B cell (primary cell): ENCODE measurements at regions not wholly inside any gene's neighbourhood (a gene's known extent, or its start where the extent isn't known, plus 50 kb on each side); places are given as distances from the start of the nearest gene placed in this dataset.

Experiments
- ATAC-seq: fragments of 200-7000 bp; cut with Tn5 transposase; one replicate; pipeline ENCODE4 v1.10.0; 2021; ENCODE audit warnings: low read depth, mild to moderate bottlenecking, moderate number of reproducible peaks, moderate library complexity
- CTCF ChIA-PET: fragments of 350-600 bp; sonication (Branson Sonifier 250); formaldehyde crosslinking; loops from one replicate; lab custom pipeline; 2021; ENCODE audit warnings: antibody characterized with exemption, inconsistent platforms; lab: Charles Lee
- POLR2A ChIA-PET: fragments of 350-600 bp; sonication (Branson Sonifier 250); formaldehyde crosslinking; loops from one replicate; lab custom pipeline; 2021; ENCODE audit warnings: antibody characterized with exemption; lab: Charles Lee
- DNase-seq: peaks from one replicate; pipeline ENCODE4 v3.0.0; 2013
- H2AFZ ChIP-seq: 2 replicates; pipeline ENCODE4 v1.6.1; 2012; ENCODE audit warnings: mild to moderate bottlenecking, low read depth, low read length; ENCODE audit not compliant: insufficient read depth, poor library complexity, severe bottlenecking
- H3K27ac ChIP-seq, 2 donors: 1 replicate in 1 of 2; 2 replicates in 1 of 2; pipeline ENCODE4 v1.5.1; 2012 to 2013; ENCODE audit warnings: low read length in 2 of 2, mild to moderate bottlenecking in 2 of 2, moderate library complexity in 1 of 2
- H3K27me3 ChIP-seq, 4 experiments: fragments of 200-600 bp in 1 of 4; sonication (generic) in 1 of 4; replicated peaks in 1 of 4; 1 replicate in 2 of 4; 2 replicates in 2 of 4; pipeline versions ENCODE4 v1.6.1 to v1.7.0; 2013 to 2016; ENCODE audit warnings: low read length in 3 of 4, mild to moderate bottlenecking in 2 of 4, mixed read lengths in 1 of 4, moderate library complexity in 1 of 4; ENCODE audit not compliant: insufficient read depth in 4 of 4, control insufficient read depth in 3 of 4; ENCODE audit errors: control extremely low read depth in 1 of 4
- H3K36me3 ChIP-seq, 2 experiments: replicated peaks in 1 of 2; 1 replicate in 1 of 2; 2 replicates in 1 of 2; pipeline versions ENCODE4 v1.6.1 to v1.7.1; 2013; ENCODE audit warnings: low read length in 1 of 2; ENCODE audit not compliant: insufficient read depth in 2 of 2, control insufficient read depth in 1 of 2; ENCODE audit errors: control extremely low read depth in 1 of 2, extremely low read depth in 1 of 2
- H3K4me1 ChIP-seq, 2 donors: fragments of 200-600 bp in 1 of 2; sonication (generic) in 1 of 2; 1 replicate in 1 of 2; 2 replicates in 1 of 2; pipeline versions ENCODE4 v1.5.1 to v1.6.1; 2013 to 2017; ENCODE audit warnings: low read length in 2 of 2; ENCODE audit not compliant: control insufficient read depth in 2 of 2, insufficient read depth in 2 of 2
- H3K4me2 ChIP-seq: replicated peaks from 2 replicates; pipeline ENCODE3; 2012; ENCODE audit warnings: mild to moderate bottlenecking, low read depth, low read length; ENCODE audit not compliant: poor library complexity, severe bottlenecking
- H3K4me3 ChIP-seq, 5 experiments: fragments of 200-600 bp in 1 of 5; sonication (generic) in 1 of 5; 1 replicate in 3 of 5; 2 replicates in 2 of 5; pipeline versions ENCODE4 v1.5.1 to v1.7.0; 2011 to 2016; ENCODE audit warnings: low read length in 4 of 5, mild to moderate bottlenecking in 4 of 5, low read depth in 2 of 5, control low read depth in 1 of 5, moderate library complexity in 1 of 5; ENCODE audit not compliant: insufficient read depth in 1 of 5; ENCODE audit errors: control extremely low read depth in 1 of 5, extremely low read depth in 1 of 5
- H3K79me2 ChIP-seq: fragments of 200-600 bp; sonication (generic); one replicate; pipeline ENCODE4 v1.6.0; 2016; ENCODE audit warnings: low read length; ENCODE audit not compliant: control insufficient read depth, insufficient read depth
- H3K9ac ChIP-seq: fragments of 200-600 bp; sonication (generic); 2 replicates; pipeline ENCODE4 v1.6.1; 2017; ENCODE audit warnings: mild to moderate bottlenecking, low read length, moderate library complexity
- H3K9me3 ChIP-seq, 3 donors: one replicate each; pipeline versions ENCODE4 v1.6.1 to v1.7.1; 2013; ENCODE audit warnings: low read length in 2 of 3; ENCODE audit not compliant: control insufficient read depth in 2 of 3, insufficient read depth in 1 of 3; ENCODE audit errors: control extremely low read depth in 1 of 3
- H4K20me1 ChIP-seq: 2 replicates; pipeline ENCODE4 v1.6.0; 2012; ENCODE audit warnings: mild to moderate bottlenecking, low read length; ENCODE audit not compliant: insufficient read depth, control insufficient read depth, poor library complexity, severe bottlenecking
- H3K27ac Mint-ChIP-seq: one replicate; pipeline ENCODE4 v1.8.0; 2021; ENCODE audit warnings: mixed read lengths
- H3K27me3 Mint-ChIP-seq: one replicate; pipeline ENCODE4 v1.8.0; 2021; ENCODE audit warnings: mixed read lengths
- H3K4me1 Mint-ChIP-seq: one replicate; pipeline ENCODE4 v1.8.0; 2021; ENCODE audit warnings: mixed read lengths
- H3K4me3 Mint-ChIP-seq: one replicate; pipeline ENCODE4 v1.8.0; 2021; ENCODE audit warnings: mixed read lengths
- H3K9me3 Mint-ChIP-seq: one replicate; pipeline ENCODE4 v1.8.0; 2022; ENCODE audit warnings: mixed read lengths; ENCODE audit not compliant: insufficient read depth
- CTCF ChIP-seq: fragments of 200-600 bp; IDR thresholded peaks from one replicate; pipeline ENCODE4 v1.8.0; 2022; ENCODE audit warnings: antibody characterized with exemption, mild to moderate bottlenecking
- EZH2 ChIP-seq: IDR thresholded peaks from 2 replicates; pipeline ENCODE4 v1.6.1; 2012; ENCODE audit warnings: borderline replicate concordance, low read depth, mild to moderate bottlenecking, moderate library complexity, low read length; ENCODE audit not compliant: insufficient read depth, poor library complexity, severe bottlenecking
- WGBS: methylation state at CpG from one replicate; pipeline ENCODE4 v1.1.5; 2013; ENCODE audit warnings: missing lambda C conversion rate; ENCODE audit not compliant: insufficient coverage; 5-methylcytosine and 5-hydroxymethylcytosine counted together
- intact Hi-C: fragments of 100-400 bp; cut with micrococcal nuclease; formaldehyde crosslinking; loops from one replicate; pipeline ENCODE4 v1.10.0; 2022

- H3K27ac ChIP-seq, result no peak overlapping the region
- H3K79me2 ChIP-seq, result no peaks in the 10 kb centered on the region
- intact Hi-C loops, result no loop called here
- no peak overlapping the region for H3K9ac ChIP-seq
- no peaks in the 10 kb centered on the region for H3K27me3 ChIP-seq
- H3K4me1 ChIP-seq, result no peaks in the 10 kb centered on the region
- H3K4me3 Mint-ChIP-seq, result no peak overlapping the region
- H3K4me3 ChIP-seq, result no peak overlapping the region
- H3K9me3 Mint-ChIP-seq, result no peaks in the 10 kb centered on the region
- ChIA-PET POLR2A (interaction anchor here (0.6 kb wide), 1 partner anchor 63 kb away, joined by 3 read pairs; no protein-coding TSS in a partner anchor), CTCF (interaction anchor here (0.9 kb wide), 1 partner anchor 282 kb away, joined by 3 read pairs; no protein-coding TSS in a partner anchor)
- H3K27ac Mint-ChIP-seq, result no peak overlapping the region
- no peak for TF ChIP-seq EZH2
- no peak for TF ChIP-seq CTCF
- no peaks in the 10 kb centered on the region for H3K27me3 Mint-ChIP-seq
- H3K9me3 ChIP-seq, result no peaks in the 10 kb centered on the region
- H3K4me1 Mint-ChIP-seq, result no peaks in the 10 kb centered on the region
- H3K4me2 ChIP-seq, result no peak overlapping the region
- H2AFZ ChIP-seq, result no peak overlapping the region
- DNase-seq (no peak), ATAC-seq (no peak)
- WGBS, result 93% methylated on average over 4 of the region's 6 CpGs
- H3K36me3 ChIP-seq, result peaks cover 0 to 7% of the 10 kb centered on the region in 2 experiments
- H4K20me1 ChIP-seq, result no peaks in the 10 kb centered on the region
Observed at GRCh38 chr6:14190191-14190928, 72.8 kb downstream of the CD83 start.

GRCh38 chr6:14190929-14191224 lies 73.3 kb downstream of the CD83 start:
- CTCF ChIA-PET, result interaction anchor here (0.9 kb wide), 1 partner anchor 282 kb away, joined by 3 read pairs; no protein-coding TSS in a partner anchor
- intact Hi-C loops, result no loop called here
- Mint-ChIP-seq H3K27me3 (no peaks in the 10 kb centered on the region), H3K27ac (no peak overlapping the region), H3K4me3 (no peak overlapping the region), H3K4me1 (no peaks in the 10 kb centered on the region), H3K9me3 (no peaks in the 10 kb centered on the region)
- peaks cover 0 to 7% of the 10 kb centered on the region in 2 experiments for H3K36me3 ChIP-seq
- H2AFZ ChIP-seq, result no peak overlapping the region
- H3K4me2 ChIP-seq, result no peak overlapping the region
- H3K9me3 ChIP-seq, result no peaks in the 10 kb centered on the region
- no peaks in the 10 kb centered on the region for H4K20me1 ChIP-seq
- H3K4me1 ChIP-seq, result no peaks in the 10 kb centered on the region
- H3K27me3 ChIP-seq, result no peaks in the 10 kb centered on the region
- TF ChIP-seq CTCF, result no peak
- no CpG with 5 or more reads among the region's 6 CpGs for WGBS
- DNase-seq, result no peak
- no peak overlapping the region for H3K4me3 ChIP-seq
- POLR2A ChIA-PET, result interaction anchor here (0.6 kb wide), 1 partner anchor 64 kb away, joined by 3 read pairs; no protein-coding TSS in a partner anchor
- H3K9ac ChIP-seq, result no peak overlapping the region
- no peak for ATAC-seq
- no peaks in the 10 kb centered on the region for H3K79me2 ChIP-seq
- no peak overlapping the region for H3K27ac ChIP-seq
